ENCODE measurements at regions not wholly inside any gene's neighbourhood (a gene's known extent, or its start where the extent isn't known, plus 50 kb on each side); places are given as distances from the start of the nearest gene placed in this dataset.
"Not testable (repeated sequence)": the region's sequence is repeated elsewhere in the genome, so short reads cannot be mapped to it uniquely, and the experiment has no call there.

GRCh38 chr12:47348206-47348605 is 268.4 kb upstream of the AMIGO2 start:
- DNase-seq (ENCODE audit: low spot score), result no peak

GRCh38 chr12:47346251-47347019 is 266.7 kb upstream of the AMIGO2 start:
- no peak for DNase-seq (ENCODE audit: low spot score)

- no peak for DNase-seq (ENCODE audit: low spot score)
Measured at GRCh38 chr12:47343684-47344567, 264.2 kb upstream of the AMIGO2 start.

GRCh38 chr12:47340411-47341015 is 260.8 kb upstream of the AMIGO2 start:
- no peak for DNase-seq (ENCODE audit: low spot score)

- DNase-seq (ENCODE audit: low spot score), result no peak
Measured at GRCh38 chr12:47337581-47337980, 257.8 kb upstream of the AMIGO2 start.

- not testable (repeated sequence) for DNase-seq (ENCODE audit: low spot score)
Measured at GRCh38 chr12:47333271-47333858, 253.6 kb upstream of the AMIGO2 start.

GRCh38 chr12:47328831-47329545 is 249.2 kb upstream of the AMIGO2 start:
- DNase-seq (ENCODE audit: low spot score), result no peak

GRCh38 chr12:47326190-47326589 is 246.4 kb upstream of the AMIGO2 start:
- no peak for DNase-seq (ENCODE audit: low spot score)

GRCh38 chr12:47323802-47324201 is 244.0 kb upstream of the AMIGO2 start:
- no peak for DNase-seq (ENCODE audit: low spot score)

GRCh38 chr12:47321436-47321835 is 241.7 kb upstream of the AMIGO2 start:
- DNase-seq (ENCODE audit: low spot score), result no peak

- no peak for DNase-seq (ENCODE audit: low spot score)
Measured at GRCh38 chr12:47319746-47320145, 240.0 kb upstream of the AMIGO2 start.

- no peak for DNase-seq (ENCODE audit: low spot score)
Measured at GRCh38 chr12:47318963-47319362, 239.2 kb upstream of the AMIGO2 start.

GRCh38 chr12:47317175-47317915 is 237.6 kb upstream of the AMIGO2 start:
- DNase-seq (ENCODE audit: low spot score), result no peak

GRCh38 chr12:47316609-47317049 is 236.9 kb upstream of the AMIGO2 start:
- DNase-seq (ENCODE audit: low spot score), result no peak

GRCh38 chr12:47314996-47315395 is 235.2 kb upstream of the AMIGO2 start:
- DNase-seq (ENCODE audit: low spot score), result no peak

GRCh38 chr12:47312808-47313426 is 233.2 kb upstream of the AMIGO2 start:
- no peak for DNase-seq (ENCODE audit: low spot score)

- no peak for DNase-seq (ENCODE audit: low spot score)
Measured at GRCh38 chr12:47312147-47312546, 232.4 kb upstream of the AMIGO2 start.

GRCh38 chr12:47311568-47311967 is 231.8 kb upstream of the AMIGO2 start:
- DNase-seq (ENCODE audit: low spot score), result no peak

- no peak for DNase-seq (ENCODE audit: low spot score)
Measured at GRCh38 chr12:47311010-47311409, 231.3 kb upstream of the AMIGO2 start.

- DNase-seq (ENCODE audit: low spot score), result no peak
Measured at GRCh38 chr12:47308672-47309071, 228.9 kb upstream of the AMIGO2 start.

Measured in globus pallidus (tissue), 1 donor.